KMS-11 (cell line): ENCODE measurements at regions not wholly inside any gene's neighbourhood (a gene's known extent, or its start where the extent isn't known, plus 50 kb on each side); places are given as distances from the start of the nearest gene placed in this dataset.

Experiments
- H2AFZ ChIP-seq: fragments of 200-600 bp; sonication (generic); 2 replicates; pipeline ENCODE4 v1.6.1; 2016; ENCODE audit warnings: antibody characterized with exemption, mixed run types, low read depth
- H3K27ac ChIP-seq: fragments of 200-600 bp; sonication (generic); 2 replicates; pipeline ENCODE4 v1.6.1; 2016; ENCODE audit warnings: mild to moderate bottlenecking, mixed run types
- H3K27me3 ChIP-seq: fragments of 200-600 bp; sonication (generic); 2 replicates; pipeline ENCODE4 v1.6.1; 2017; ENCODE audit warnings: mild to moderate bottlenecking, low read depth, mixed run types, moderate library complexity; ENCODE audit not compliant: insufficient read depth
- H3K36me3 ChIP-seq: fragments of 200-600 bp; sonication (generic); 2 replicates; pipeline ENCODE4 v1.6.1; 2017; ENCODE audit warnings: mild to moderate bottlenecking, mixed run types; ENCODE audit not compliant: insufficient read depth
- H3K4me1 ChIP-seq: fragments of 200-600 bp; sonication (generic); 2 replicates; pipeline ENCODE4 v1.6.1; 2016; ENCODE audit warnings: mild to moderate bottlenecking, low read depth, mixed run types; ENCODE audit not compliant: poor library complexity, severe bottlenecking
- H3K4me2 ChIP-seq: fragments of 200-600 bp; sonication (generic); 2 replicates; pipeline ENCODE4 v1.7.0; 2016; ENCODE audit warnings: mild to moderate bottlenecking, mixed run types
- H3K4me3 ChIP-seq: fragments of 200-600 bp; sonication (generic); IDR thresholded peaks from 2 replicates; pipeline ENCODE4 v1.6.1; 2017; ENCODE audit warnings: low read depth, low read length, mixed read lengths; ENCODE audit not compliant: insufficient read depth
- H3K79me2 ChIP-seq: fragments of 200-600 bp; sonication (generic); 2 replicates; pipeline ENCODE4 v1.6.1; 2016; ENCODE audit warnings: low read depth, mixed run types; ENCODE audit not compliant: insufficient read depth
- H3K9ac ChIP-seq: fragments of 200-600 bp; sonication (generic); 2 replicates; pipeline ENCODE4 v1.6.1; 2016; ENCODE audit warnings: mild to moderate bottlenecking, mixed run types
- H4K20me1 ChIP-seq: fragments of 200-600 bp; sonication (generic); 2 replicates; pipeline ENCODE4 v1.6.1; 2016; ENCODE audit warnings: mild to moderate bottlenecking, mixed run types; ENCODE audit not compliant: insufficient read depth
- CTCF ChIP-seq: fragments of 200-600 bp; sonication (generic); conservative IDR thresholded peaks from 2 replicates; pipeline ENCODE4 v1.6.1; 2017; ENCODE audit warnings: low read depth, mild to moderate bottlenecking, antibody characterized with exemption, low read length, moderate library complexity, mixed read lengths

- Histone ChIP-seq H3K4me2 (no peak overlapping the region), H3K36me3 (no peaks in the 10 kb centered on the region), H3K27ac (no peak overlapping the region), H3K27me3 (no peaks in the 10 kb centered on the region), H3K9ac (no peak overlapping the region), H2AFZ (no peak overlapping the region), H3K4me3 (no peak overlapping the region), H3K4me1 (no peaks in the 10 kb centered on the region), H3K79me2 (no peaks in the 10 kb centered on the region), H4K20me1 (no peaks in the 10 kb centered on the region)
- TF ChIP-seq CTCF: no peak
These were observed 78.3 kb upstream of the AKIP1 start for GRCh38 chr11:8832571-8833260.

GRCh38 chr11:8833568-8834315 is 77.2 kb upstream of the AKIP1 start:
- H2AFZ ChIP-seq: no peak overlapping the region
- H3K36me3 ChIP-seq: no peaks in the 10 kb centered on the region
- H3K79me2 ChIP-seq: no peaks in the 10 kb centered on the region
- no peak overlapping the region for H3K27ac ChIP-seq
- no peak for TF ChIP-seq CTCF
- H3K27me3 ChIP-seq: no peaks in the 10 kb centered on the region
- H3K4me1 ChIP-seq: no peaks in the 10 kb centered on the region
- no peak overlapping the region for H3K9ac ChIP-seq
- H3K4me3 ChIP-seq: no peak overlapping the region
- no peaks in the 10 kb centered on the region for H4K20me1 ChIP-seq
- no peak overlapping the region for H3K4me2 ChIP-seq

DNA sequence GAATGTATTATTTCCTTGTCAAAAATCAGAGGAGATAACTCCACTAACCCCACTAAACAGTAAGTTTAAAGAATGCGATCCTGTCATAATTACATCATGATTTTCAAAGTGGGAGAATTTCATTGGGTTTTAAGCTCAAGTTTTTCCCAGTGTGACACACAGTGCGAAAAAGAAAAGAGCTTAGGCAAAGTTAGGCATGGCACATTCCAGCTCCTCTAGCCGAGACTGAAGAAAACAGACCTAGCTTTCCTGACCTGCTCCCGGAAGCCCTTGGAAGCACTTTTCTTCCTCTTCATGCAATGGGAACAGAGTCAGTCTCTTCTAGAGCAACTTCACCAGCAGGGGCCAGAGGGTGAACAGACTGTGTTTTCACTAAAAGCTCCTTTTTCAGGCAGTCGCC is 76.6 kb upstream of the AKIP1 start:
- no peaks in the 10 kb centered on the region for H4K20me1 ChIP-seq
- H3K4me3 ChIP-seq: no peak overlapping the region
- no peak overlapping the region for H2AFZ ChIP-seq
- no peak overlapping the region for H3K9ac ChIP-seq
- no peaks in the 10 kb centered on the region for H3K4me1 ChIP-seq
- no peak for TF ChIP-seq CTCF
- no peaks in the 10 kb centered on the region for H3K27me3 ChIP-seq
- no peak overlapping the region for H3K27ac ChIP-seq
- no peaks in the 10 kb centered on the region for H3K79me2 ChIP-seq
- H3K4me2 ChIP-seq: no peak overlapping the region
- no peaks in the 10 kb centered on the region for H3K36me3 ChIP-seq

DNA sequence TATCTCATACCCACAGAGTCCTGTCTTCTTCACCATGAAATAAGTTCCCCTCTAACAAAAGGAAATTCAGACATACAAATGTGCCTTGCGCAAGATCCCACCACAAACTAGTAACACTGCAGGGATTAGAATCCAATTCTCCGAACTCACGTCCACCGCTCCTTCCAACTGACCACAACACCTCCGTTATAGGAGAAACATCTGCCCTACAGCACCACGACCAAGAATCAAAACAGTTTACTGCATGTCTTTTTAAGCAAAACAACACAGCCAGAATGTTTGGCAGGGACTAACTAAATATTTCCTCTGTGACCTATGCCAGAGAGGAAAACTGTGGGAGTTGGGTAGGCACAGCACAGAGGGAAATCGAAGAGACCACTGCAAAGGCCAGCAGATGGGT is 72.7 kb upstream of the AKIP1 start:
- Histone ChIP-seq H4K20me1 (no peaks in the 10 kb centered on the region), H3K79me2 (no peaks in the 10 kb centered on the region), H3K27ac (no peak overlapping the region), H3K4me2 (no peak overlapping the region), H3K36me3 (no peaks in the 10 kb centered on the region), H3K9ac (no peak overlapping the region), H3K4me1 (no peaks in the 10 kb centered on the region), H3K27me3 (no peaks in the 10 kb centered on the region), H2AFZ (no peak overlapping the region), H3K4me3 (no peak overlapping the region)
- no peak for TF ChIP-seq CTCF
